Fibroblast of lung (primary cell): ENCODE measurements at regions not wholly inside any gene's neighbourhood (a gene's known extent, or its start where the extent isn't known, plus 50 kb on each side); places are given as distances from the start of the nearest gene placed in this dataset.

Source experiments
- CTCF ChIP-seq, 2 donors: IDR thresholded peaks in 1 of 2; conservative IDR thresholded peaks in 1 of 2; 1 replicate in 1 of 2; 2 replicates in 1 of 2; pipeline ENCODE4 v1.5.1; 2011 to 2012; ENCODE audit warnings: low read length in 2 of 2, control low read depth in 1 of 2, inconsistent platforms in 1 of 2, low read depth in 1 of 2, mild to moderate bottlenecking in 1 of 2
- EZH2 ChIP-seq: IDR thresholded peaks from 2 replicates; pipeline ENCODE4 v1.5.1; 2012; ENCODE audit warnings: low read length, control low read depth, mild to moderate bottlenecking; ENCODE audit errors: missing control alignments

- no peak for TF ChIP-seq CTCF (conservative IDR thresholded peaks at IDR 0.05 in 1 of 2, IDR thresholded peaks at IDR 0.05 in 1 of 2; ENCODE audit: low read depth in 1 of 2, low read length in 2 of 2)
- TF ChIP-seq EZH2, result no peak
These were observed 313.2 kb upstream of the THBS1 start for GRCh38 chr15:39267685-39268084.
